DOHH2 (cell line): ENCODE measurements at regions not wholly inside any gene's neighbourhood (a gene's known extent, or its start where the extent isn't known, plus 50 kb on each side); places are given as distances from the start of the nearest gene placed in this dataset.

ENCODE experiments used
- H3F3A ChIP-seq: fragments of 200-600 bp; sonication (generic), shearing (Covaris generic); 2 replicates; pipeline ENCODE4 v1.6.0; 2016; ENCODE audit warnings: antibody characterized with exemption, mild to moderate bottlenecking; ENCODE audit not compliant: control insufficient read depth, insufficient read depth
- H3K27ac ChIP-seq: fragments of 200-600 bp; sonication (generic); 2 replicates; pipeline ENCODE4 v1.5.1; 2014; ENCODE audit warnings: low read depth, mild to moderate bottlenecking, low read length, moderate library complexity
- H3K27me3 ChIP-seq: fragments of 200-600 bp; sonication (generic); 2 replicates; pipeline ENCODE4 v1.6.1; 2014; ENCODE audit warnings: mild to moderate bottlenecking, low read length, mixed read lengths; ENCODE audit not compliant: control insufficient read depth
- H3K36me3 ChIP-seq: fragments of 200-600 bp; sonication (generic); 2 replicates; pipeline ENCODE4 v1.6.1; 2014; ENCODE audit warnings: mild to moderate bottlenecking, low read length, moderate library complexity, mixed read lengths; ENCODE audit not compliant: control insufficient read depth
- H3K4me1 ChIP-seq: fragments of 200-600 bp; sonication (generic); 2 replicates; pipeline ENCODE4 v1.6.1; 2014; ENCODE audit warnings: mild to moderate bottlenecking, low read length, mixed read lengths; ENCODE audit not compliant: control insufficient read depth
- H3K4me2 ChIP-seq: fragments of 200-600 bp; sonication (generic); 2 replicates; pipeline ENCODE4 v1.6.0; 2014; ENCODE audit warnings: mild to moderate bottlenecking, low read length, moderate library complexity
- H3K4me3 ChIP-seq: fragments of 200-600 bp; sonication (generic); 2 replicates; pipeline ENCODE4 v1.5.1; 2014; ENCODE audit warnings: mild to moderate bottlenecking, low read length, mixed read lengths
- H3K79me2 ChIP-seq: fragments of 200-600 bp; sonication (generic); 2 replicates; pipeline ENCODE4 v1.6.1; 2014; ENCODE audit warnings: mild to moderate bottlenecking, low read length, mixed read lengths; ENCODE audit not compliant: control insufficient read depth
- H3K9me2 ChIP-seq: fragments of 200-600 bp; sonication (generic); replicated peaks from 2 replicates; pipeline ENCODE4 v1.6.1; 2014; ENCODE audit warnings: mild to moderate bottlenecking, low read length, mixed read lengths; ENCODE audit not compliant: control insufficient read depth
- H3K9me3 ChIP-seq: fragments of 200-600 bp; sonication (generic); 2 replicates; pipeline ENCODE4 v1.6.1; 2014; ENCODE audit warnings: antibody characterized with exemption, low read length, mixed read lengths; ENCODE audit not compliant: control insufficient read depth, insufficient read depth
- H4K20me1 ChIP-seq: fragments of 200-600 bp; sonication (generic); 2 replicates; pipeline ENCODE4 v1.6.0; 2014; ENCODE audit warnings: low read depth, mild to moderate bottlenecking, antibody characterized with exemption, low read length, moderate library complexity; ENCODE audit not compliant: control insufficient read depth, insufficient read depth
- EZH2phosphoT487 ChIP-seq: fragments of 200-600 bp; sonication (generic); IDR thresholded peaks from 2 replicates; pipeline ENCODE4 v1.6.1; 2017; ENCODE audit warnings: borderline replicate concordance, mild to moderate bottlenecking, antibody characterized with exemption, low read length, moderate library complexity, mixed read lengths
- TF ChIP-seq, protein P1 (sequence below): fragments of 200-600 bp; sonication (generic); IDR thresholded peaks from one replicate; pipeline ENCODE4 v1.5.1; 2014; ENCODE audit warnings: antibody characterized with exemption, mild to moderate bottlenecking, low read depth, low read length; ENCODE audit not compliant: poor library complexity, severe bottlenecking

DNA sequence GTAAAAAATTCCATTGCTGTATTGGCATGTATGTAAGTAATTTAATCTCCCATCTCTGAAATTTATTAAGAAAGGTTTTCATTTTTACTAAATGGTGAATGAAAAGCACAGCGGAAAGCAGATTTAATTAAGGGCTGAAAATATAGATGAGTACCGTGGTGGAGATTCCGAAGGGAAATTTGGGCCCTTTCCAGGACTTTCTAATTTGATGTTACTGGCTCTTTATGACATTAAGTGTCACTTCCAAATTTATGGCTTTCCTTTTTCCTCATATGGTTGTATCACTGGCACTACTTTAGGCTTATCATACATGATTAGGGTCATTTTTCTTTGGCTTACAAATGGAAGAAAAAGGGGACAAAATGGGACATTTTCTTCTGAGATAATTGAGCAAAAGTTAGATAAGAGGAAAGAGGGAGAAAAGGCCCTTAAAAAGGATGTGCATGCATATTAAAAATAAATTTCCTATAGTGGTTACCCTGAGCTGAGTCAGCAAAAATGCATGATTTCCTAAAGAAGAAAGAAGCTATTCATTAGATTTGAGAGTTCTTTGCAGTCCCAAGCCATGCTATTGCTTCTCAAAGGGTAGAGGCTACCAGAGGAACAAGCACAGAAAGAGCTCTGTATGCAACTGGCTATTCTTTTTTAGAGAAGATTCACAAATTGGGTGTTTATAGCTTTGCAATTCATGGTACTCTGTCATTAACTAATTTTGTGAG is 74.9 kb upstream of the CNIH3 start:
- H3K27me3 ChIP-seq, result peaks cover 9% of the 10 kb centered on the region; the same call in 1 of the 2 replicates
- no peak overlapping the region for H3K27ac ChIP-seq
- H3K9me2 ChIP-seq, result no peaks in the 10 kb centered on the region
- H3K4me1 ChIP-seq, result no peaks in the 10 kb centered on the region
- H4K20me1 ChIP-seq, result no peaks in the 10 kb centered on the region
- no peak overlapping the region for H3K4me3 ChIP-seq
- H3K9me3 ChIP-seq, result no peaks in the 10 kb centered on the region
- TF ChIP-seq EZH2phosphoT487, result no peak
- TF ChIP-seq, protein P1, sequence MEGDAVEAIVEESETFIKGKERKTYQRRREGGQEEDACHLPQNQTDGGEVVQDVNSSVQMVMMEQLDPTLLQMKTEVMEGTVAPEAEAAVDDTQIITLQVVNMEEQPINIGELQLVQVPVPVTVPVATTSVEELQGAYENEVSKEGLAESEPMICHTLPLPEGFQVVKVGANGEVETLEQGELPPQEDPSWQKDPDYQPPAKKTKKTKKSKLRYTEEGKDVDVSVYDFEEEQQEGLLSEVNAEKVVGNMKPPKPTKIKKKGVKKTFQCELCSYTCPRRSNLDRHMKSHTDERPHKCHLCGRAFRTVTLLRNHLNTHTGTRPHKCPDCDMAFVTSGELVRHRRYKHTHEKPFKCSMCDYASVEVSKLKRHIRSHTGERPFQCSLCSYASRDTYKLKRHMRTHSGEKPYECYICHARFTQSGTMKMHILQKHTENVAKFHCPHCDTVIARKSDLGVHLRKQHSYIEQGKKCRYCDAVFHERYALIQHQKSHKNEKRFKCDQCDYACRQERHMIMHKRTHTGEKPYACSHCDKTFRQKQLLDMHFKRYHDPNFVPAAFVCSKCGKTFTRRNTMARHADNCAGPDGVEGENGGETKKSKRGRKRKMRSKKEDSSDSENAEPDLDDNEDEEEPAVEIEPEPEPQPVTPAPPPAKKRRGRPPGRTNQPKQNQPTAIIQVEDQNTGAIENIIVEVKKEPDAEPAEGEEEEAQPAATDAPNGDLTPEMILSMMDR, result no peak
- H3K79me2 ChIP-seq, result no peaks in the 10 kb centered on the region
- H3K4me2 ChIP-seq, result no peak overlapping the region
- no peaks in the 10 kb centered on the region for H3F3A ChIP-seq
- H3K36me3 ChIP-seq, result no peaks in the 10 kb centered on the region

DNA sequence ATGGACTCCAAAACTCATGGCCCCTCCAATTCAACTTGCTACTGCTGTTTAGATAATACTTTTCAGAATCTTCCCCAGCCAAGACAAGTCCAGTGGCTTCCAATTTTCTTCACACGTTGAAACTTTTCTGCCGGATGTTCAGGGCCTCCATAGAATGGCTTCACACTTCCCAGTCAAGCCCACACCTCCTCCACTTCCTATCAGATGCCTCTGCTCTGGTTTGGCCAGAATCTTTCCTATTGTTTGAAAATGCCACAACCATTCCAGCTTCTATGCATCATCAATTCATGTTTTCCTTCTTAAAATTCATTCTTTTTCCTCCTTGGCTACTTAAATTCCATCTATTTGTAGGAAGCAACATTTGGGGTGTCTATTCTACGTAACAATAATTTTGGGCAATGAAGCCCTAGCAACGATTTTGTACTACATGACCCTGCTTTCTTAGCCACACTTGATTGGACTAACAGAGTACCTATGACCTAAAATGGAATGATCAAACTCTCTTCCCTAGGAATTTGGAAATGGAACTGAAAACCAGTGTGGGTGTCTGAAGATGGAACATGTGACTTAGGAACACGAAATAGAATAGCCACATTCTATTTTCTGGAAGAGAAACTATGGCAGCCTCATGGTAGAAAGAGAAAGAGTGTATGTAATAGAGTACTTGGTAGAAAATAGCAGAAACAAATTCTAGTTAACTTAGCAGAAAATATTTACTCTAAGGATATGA is 74.1 kb upstream of the CNIH3 start:
- H3K4me2 ChIP-seq, result no peak overlapping the region
- TF ChIP-seq, protein P1, result no peak
- no peak for TF ChIP-seq EZH2phosphoT487
- H3K4me1 ChIP-seq, result no peaks in the 10 kb centered on the region
- no peaks in the 10 kb centered on the region for H3K36me3 ChIP-seq
- H3K4me3 ChIP-seq, result no peak overlapping the region
- no peaks in the 10 kb centered on the region for H4K20me1 ChIP-seq
- H3F3A ChIP-seq, result no peaks in the 10 kb centered on the region
- H3K9me3 ChIP-seq, result no peaks in the 10 kb centered on the region
- H3K27ac ChIP-seq, result no peak overlapping the region
- H3K9me2 ChIP-seq, result no peaks in the 10 kb centered on the region
- no peaks in the 10 kb centered on the region for H3K79me2 ChIP-seq
- peaks cover 9% of the 10 kb centered on the region; the same call in 1 of the 2 replicates for H3K27me3 ChIP-seq

DNA sequence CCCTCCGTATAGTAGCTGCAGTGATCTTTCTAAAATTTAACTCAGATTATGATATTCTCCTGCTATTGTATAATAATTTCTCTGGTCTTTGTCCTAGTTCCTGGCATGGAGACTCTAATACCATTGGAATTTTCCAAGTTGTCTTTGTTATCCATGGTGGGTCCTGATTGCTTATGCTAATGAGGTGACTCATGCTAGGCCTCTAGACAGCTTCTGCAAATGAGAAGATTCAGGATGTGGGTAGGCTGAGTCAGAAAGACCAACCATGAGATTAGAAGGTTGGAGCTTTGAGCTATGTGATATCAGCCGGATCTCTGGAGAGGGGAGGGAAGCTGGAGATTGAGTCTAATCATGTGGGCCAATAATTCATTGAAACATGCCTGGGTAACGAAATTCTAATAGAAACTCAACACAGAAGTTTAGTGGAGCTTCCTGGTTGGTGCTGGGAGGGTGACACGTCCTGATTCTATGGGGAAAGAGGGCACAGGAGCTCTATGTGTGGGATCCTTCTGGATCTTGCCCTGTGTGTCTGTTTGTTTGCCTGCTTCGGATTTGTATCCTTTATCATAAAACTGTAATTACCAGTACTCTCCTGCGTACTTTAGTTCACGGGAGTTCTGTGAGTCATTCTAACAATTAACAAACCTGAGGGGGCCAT is 73.2 kb upstream of the CNIH3 start:
- H3K9me2 ChIP-seq, result no peaks in the 10 kb centered on the region
- no peaks in the 10 kb centered on the region for H3K79me2 ChIP-seq
- H3K4me3 ChIP-seq, result no peak overlapping the region
- no peaks in the 10 kb centered on the region for H4K20me1 ChIP-seq
- H3F3A ChIP-seq, result no peaks in the 10 kb centered on the region
- H3K4me2 ChIP-seq, result no peak overlapping the region
- H3K9me3 ChIP-seq, result no peaks in the 10 kb centered on the region
- H3K27ac ChIP-seq, result no peak overlapping the region
- H3K36me3 ChIP-seq, result no peaks in the 10 kb centered on the region
- TF ChIP-seq, protein P1, result no peak
- no peak for TF ChIP-seq EZH2phosphoT487
- peaks cover 9% of the 10 kb centered on the region; the same call in 1 of the 2 replicates for H3K27me3 ChIP-seq
- no peaks in the 10 kb centered on the region for H3K4me1 ChIP-seq
